Keratinocyte (primary cell): ENCODE measurements at regions not wholly inside any gene's neighbourhood (a gene's known extent, or its start where the extent isn't known, plus 50 kb on each side); places are given as distances from the start of the nearest gene placed in this dataset.

Source experiments
- DNase-seq: peaks from one replicate; pipeline ENCODE4 v3.0.0-alpha.2; 2011; ENCODE audit warnings: low read depth, missing footprints, low spot score
- FAIRE-seq: peaks from 2 replicates; lab custom pipeline; 2011; peaks lifted over from hg19 to GRCh38; lab: Jason Lieb, UNC
- H2AFZ ChIP-seq: 2 replicates; pipeline ENCODE4 v1.6.0; 2012; ENCODE audit warnings: low read length, control low read depth, inconsistent platforms; ENCODE audit not compliant: control insufficient read depth
- H3K27ac ChIP-seq: 2 replicates; pipeline ENCODE4 v1.5.1; 2011; ENCODE audit warnings: low read length; ENCODE audit not compliant: control insufficient read depth, insufficient read depth
- H3K27me3 ChIP-seq: 3 replicates; pipeline ENCODE4 v1.6.0; 2011; ENCODE audit warnings: low read length; ENCODE audit not compliant: control insufficient read depth, insufficient read depth; ENCODE audit errors: extremely low read depth
- H3K36me3 ChIP-seq, 2 experiments: 2 replicates in 1 of 2; 3 replicates in 1 of 2; pipeline ENCODE4 v1.5.1; 2011; ENCODE audit warnings: low read length in 2 of 2, mild to moderate bottlenecking in 1 of 2; ENCODE audit not compliant: control insufficient read depth in 2 of 2, insufficient read depth in 2 of 2; ENCODE audit errors: extremely low read depth in 1 of 2
- H3K4me1 ChIP-seq: 3 replicates; pipeline ENCODE4 v1.5.1; 2011; ENCODE audit warnings: low read length; ENCODE audit not compliant: control insufficient read depth, insufficient read depth; ENCODE audit errors: extremely low read depth
- H3K4me2 ChIP-seq: 3 replicates; pipeline ENCODE4 v1.6.0; 2011; ENCODE audit warnings: low read depth, low read length; ENCODE audit not compliant: control insufficient read depth, insufficient read depth; ENCODE audit errors: extremely low read depth
- H3K4me3 ChIP-seq, 3 experiments: fragments of 200-600 bp in 1 of 3; sonication (generic) in 1 of 3; 2 replicates in 2 of 3; 3 replicates in 1 of 3; pipeline ENCODE4 v1.5.1; 2011 to 2016; ENCODE audit warnings: low read length in 3 of 3, mild to moderate bottlenecking in 3 of 3, control low read depth in 2 of 3, inconsistent platforms in 1 of 3, low read depth in 1 of 3, mixed read lengths in 1 of 3, mixed run types in 1 of 3, moderate library complexity in 1 of 3; ENCODE audit not compliant: control insufficient read depth in 2 of 3, insufficient read depth in 2 of 3; ENCODE audit errors: extremely low read depth in 1 of 3
- H3K79me2 ChIP-seq: 2 replicates; pipeline ENCODE4 v1.6.0; 2012; ENCODE audit warnings: low read length; ENCODE audit not compliant: control insufficient read depth, insufficient read depth
- H3K9ac ChIP-seq: 3 replicates; pipeline ENCODE4 v1.6.0; 2011; ENCODE audit warnings: low read length; ENCODE audit not compliant: control insufficient read depth, insufficient read depth; ENCODE audit errors: extremely low read depth
- H3K9me1 ChIP-seq: 3 replicates; pipeline ENCODE4 v1.6.0; 2011; ENCODE audit warnings: low read length; ENCODE audit not compliant: control insufficient read depth, insufficient read depth; ENCODE audit errors: extremely low read depth
- H3K9me3 ChIP-seq: 2 replicates; pipeline ENCODE4 v1.5.1; 2012; ENCODE audit warnings: low read depth, low read length; ENCODE audit not compliant: control insufficient read depth
- H4K20me1 ChIP-seq: 3 replicates; pipeline ENCODE4 v1.6.0; 2011; ENCODE audit warnings: low read length; ENCODE audit not compliant: control insufficient read depth, insufficient read depth; ENCODE audit errors: extremely low read depth
- EZH2 ChIP-seq: IDR thresholded peaks from one replicate; pipeline ENCODE4 v1.6.1; 2012; ENCODE audit warnings: inconsistent platforms, mild to moderate bottlenecking, low read length, moderate library complexity
- dilution Hi-C: fragments of 300-500 bp; cut with MboI; formaldehyde crosslinking; loops from one replicate; pipeline ENCODE4 v1.7.0; 2020; ENCODE audit warnings: low sequenced_read_pairs; ENCODE audit not compliant: extremely low pct_ligation_motif_present
- TF ChIP-seq, protein P1 (sequence below), 3 experiments: IDR thresholded peaks in 1 of 3; conservative IDR thresholded peaks in 1 of 3; optimal IDR thresholded peaks in 1 of 3; 2 replicates in 2 of 3; 3 replicates in 1 of 3; pipeline versions ENCODE3 to v1.5.1; 2011; ENCODE audit warnings: low read length in 3 of 3, mild to moderate bottlenecking in 3 of 3, moderate library complexity in 2 of 3, control low read depth in 1 of 3, inconsistent platforms in 1 of 3; ENCODE audit not compliant: insufficient read depth in 2 of 3; ENCODE audit errors: extremely low read depth in 1 of 3

DNA sequence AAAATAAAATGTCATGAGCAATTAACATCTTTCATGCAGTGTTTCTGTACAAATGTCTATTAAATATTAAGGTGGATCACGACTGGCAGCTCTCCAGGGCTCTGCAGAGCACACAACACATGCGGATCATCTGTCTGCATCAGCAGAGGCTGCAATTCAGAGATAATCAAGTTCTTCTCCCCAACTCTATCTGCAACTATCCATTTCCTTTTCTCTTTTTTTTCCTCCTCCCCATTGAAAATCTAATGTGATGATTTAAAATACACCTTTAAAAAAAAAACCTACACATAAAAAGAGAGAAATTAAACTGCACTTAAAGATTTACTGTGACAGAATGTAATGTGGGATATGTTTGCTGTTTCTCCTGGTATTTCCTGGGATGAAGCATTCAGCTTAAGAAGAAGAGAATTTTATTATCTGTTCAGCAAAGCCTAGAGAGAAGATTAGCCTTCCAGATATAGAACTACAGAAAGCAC is 352.6 kb upstream of the CCDC54 start:
- H4K20me1 ChIP-seq, result no peaks in the 10 kb centered on the region
- no peaks in the 10 kb centered on the region for H3K4me1 ChIP-seq
- no peaks in the 10 kb centered on the region for H3K79me2 ChIP-seq
- no peak overlapping the region for H3K9ac ChIP-seq
- no peak overlapping the region for H3K4me2 ChIP-seq
- no peak for FAIRE-seq
- H3K27ac ChIP-seq, result no peak overlapping the region
- dilution Hi-C loops, result no loop called here
- H3K9me1 ChIP-seq, result no peaks in the 10 kb centered on the region
- TF ChIP-seq, protein P1, sequence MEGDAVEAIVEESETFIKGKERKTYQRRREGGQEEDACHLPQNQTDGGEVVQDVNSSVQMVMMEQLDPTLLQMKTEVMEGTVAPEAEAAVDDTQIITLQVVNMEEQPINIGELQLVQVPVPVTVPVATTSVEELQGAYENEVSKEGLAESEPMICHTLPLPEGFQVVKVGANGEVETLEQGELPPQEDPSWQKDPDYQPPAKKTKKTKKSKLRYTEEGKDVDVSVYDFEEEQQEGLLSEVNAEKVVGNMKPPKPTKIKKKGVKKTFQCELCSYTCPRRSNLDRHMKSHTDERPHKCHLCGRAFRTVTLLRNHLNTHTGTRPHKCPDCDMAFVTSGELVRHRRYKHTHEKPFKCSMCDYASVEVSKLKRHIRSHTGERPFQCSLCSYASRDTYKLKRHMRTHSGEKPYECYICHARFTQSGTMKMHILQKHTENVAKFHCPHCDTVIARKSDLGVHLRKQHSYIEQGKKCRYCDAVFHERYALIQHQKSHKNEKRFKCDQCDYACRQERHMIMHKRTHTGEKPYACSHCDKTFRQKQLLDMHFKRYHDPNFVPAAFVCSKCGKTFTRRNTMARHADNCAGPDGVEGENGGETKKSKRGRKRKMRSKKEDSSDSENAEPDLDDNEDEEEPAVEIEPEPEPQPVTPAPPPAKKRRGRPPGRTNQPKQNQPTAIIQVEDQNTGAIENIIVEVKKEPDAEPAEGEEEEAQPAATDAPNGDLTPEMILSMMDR (optimal IDR thresholded peaks at IDR 0.05 in 1 of 3, IDR thresholded peaks at IDR 0.05 in 1 of 3, conservative IDR thresholded peaks at IDR 0.05 in 1 of 3; ENCODE audit: extremely low read depth in 1 of 3, insufficient read depth in 2 of 3, low read length in 3 of 3), result no peak
- TF ChIP-seq EZH2, result no peak
- H3K9me3 ChIP-seq, result no peaks in the 10 kb centered on the region
- H3K4me3 ChIP-seq, result no peak overlapping the region
- H3K27me3 ChIP-seq, result no peaks in the 10 kb centered on the region
- no peaks in the 10 kb centered on the region for H3K36me3 ChIP-seq
- no peak overlapping the region for H2AFZ ChIP-seq
- no peak for DNase-seq

DNA sequence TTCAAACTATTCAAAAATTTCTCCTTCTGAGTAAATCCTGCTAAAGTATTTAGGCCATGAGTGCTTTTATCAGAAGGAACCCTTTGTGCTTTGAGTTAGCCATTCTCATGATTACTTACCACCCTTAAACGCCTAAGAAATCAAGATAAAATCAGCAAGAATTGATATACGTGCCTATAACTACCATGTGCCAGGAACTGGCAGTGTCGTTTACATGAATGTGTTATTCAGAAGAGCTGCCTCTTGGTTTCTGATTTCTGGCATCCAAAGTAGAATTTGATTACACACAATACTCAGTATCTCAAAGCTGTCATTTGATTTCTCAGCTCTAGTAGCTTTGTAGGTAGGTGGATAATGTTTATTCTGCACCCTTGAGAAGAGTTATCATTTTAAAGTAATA is 351.3 kb upstream of the CCDC54 start:
- H3K4me2 ChIP-seq, result no peak overlapping the region
- no peak overlapping the region for H3K27ac ChIP-seq
- H3K4me1 ChIP-seq, result no peaks in the 10 kb centered on the region
- no peaks in the 10 kb centered on the region for H4K20me1 ChIP-seq
- H3K4me3 ChIP-seq, result no peak overlapping the region
- no peaks in the 10 kb centered on the region for H3K36me3 ChIP-seq
- DNase-seq, result no peak
- no peaks in the 10 kb centered on the region for H3K9me1 ChIP-seq
- no peaks in the 10 kb centered on the region for H3K27me3 ChIP-seq
- H3K79me2 ChIP-seq, result no peaks in the 10 kb centered on the region
- no peak for FAIRE-seq
- TF ChIP-seq, protein P1 (optimal IDR thresholded peaks at IDR 0.05 in 1 of 3, IDR thresholded peaks at IDR 0.05 in 1 of 3, conservative IDR thresholded peaks at IDR 0.05 in 1 of 3; ENCODE audit: extremely low read depth in 1 of 3, insufficient read depth in 2 of 3, low read length in 3 of 3), result no peak
- H3K9me3 ChIP-seq, result no peaks in the 10 kb centered on the region
- no peak overlapping the region for H2AFZ ChIP-seq
- dilution Hi-C loops, result no loop called here
- no peak overlapping the region for H3K9ac ChIP-seq
